OCI-LY3 (cell line): ENCODE measurements at regions not wholly inside any gene's neighbourhood (a gene's known extent, or its start where the extent isn't known, plus 50 kb on each side); places are given as distances from the start of the nearest gene placed in this dataset.

ENCODE experiments used
- CTCF ChIP-seq: fragments of 200-600, 300-600 bp; sonication (generic); IDR thresholded peaks from 2 replicates; pipeline ENCODE4 v1.5.1; 2014; ENCODE audit warnings: antibody characterized with exemption, low read length, low read depth
- EZH2phosphoT487 ChIP-seq: fragments of 200-600 bp; shearing (Covaris generic); IDR thresholded peaks from 2 replicates; pipeline ENCODE4 v1.6.1; 2018; ENCODE audit warnings: antibody characterized with exemption, mixed run types, low read depth

GRCh38 chr1:207202480-207202879, 98.4 kb downstream of the C4BPA start:
- no peak for TF ChIP-seq CTCF
- TF ChIP-seq EZH2phosphoT487: no peak
